DMS79 (cell line): ENCODE measurements at regions not wholly inside any gene's neighbourhood (a gene's known extent, or its start where the extent isn't known, plus 50 kb on each side); places are given as distances from the start of the nearest gene placed in this dataset.

Experiments used
- DNase-seq: peaks from one replicate; lab custom pipeline; 2025; lab: John Stamatoyannopoulos, UW

DNA sequence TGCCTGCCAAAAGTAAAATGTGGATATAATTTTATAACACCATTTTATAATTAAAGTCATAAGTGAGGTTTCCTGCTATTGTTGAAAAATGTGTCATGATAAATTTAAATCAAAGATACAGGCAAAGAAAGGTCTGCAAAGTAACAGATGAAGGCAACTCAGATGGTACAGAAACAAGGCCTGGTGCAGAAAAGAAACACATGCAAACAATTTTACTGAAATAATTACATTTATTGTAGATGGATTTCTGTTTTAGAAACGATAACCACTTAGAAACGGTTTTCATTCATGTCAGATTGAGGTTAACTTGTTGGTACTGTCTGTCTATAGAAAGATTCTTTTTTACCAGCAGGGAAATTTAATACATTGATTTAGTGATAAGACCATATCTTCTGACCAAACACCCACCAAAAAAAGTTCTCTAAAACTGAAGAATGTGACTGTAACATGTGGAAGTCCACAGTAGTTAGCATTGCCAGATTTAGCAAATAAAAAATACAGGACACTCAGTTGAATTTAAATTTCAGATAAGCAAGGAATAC is 105.5 kb upstream of the FERMT1 start:
- no peak for DNase-seq

DNA sequence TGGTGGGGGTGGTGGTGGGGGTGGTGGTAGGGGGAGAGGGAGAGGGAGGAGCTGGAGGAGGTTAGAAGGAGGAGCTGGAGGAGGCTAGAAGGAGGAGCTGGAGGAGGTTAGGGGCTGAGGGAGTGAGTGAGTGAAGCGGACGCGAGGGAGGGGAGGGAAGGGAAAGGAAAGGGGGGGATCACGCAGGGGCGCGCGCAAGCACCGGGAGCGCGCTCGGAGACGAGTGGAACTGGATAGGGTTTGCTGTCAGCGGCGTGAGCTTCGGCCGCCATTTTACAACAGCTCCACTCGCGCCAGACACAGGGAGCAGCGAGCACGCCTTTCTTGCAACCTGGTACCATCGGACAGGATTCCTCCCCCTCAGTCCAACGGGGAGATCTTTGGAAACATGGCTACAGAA is 90.5 kb upstream of the FERMT1 start:
- DNase-seq, result no peak

DNA sequence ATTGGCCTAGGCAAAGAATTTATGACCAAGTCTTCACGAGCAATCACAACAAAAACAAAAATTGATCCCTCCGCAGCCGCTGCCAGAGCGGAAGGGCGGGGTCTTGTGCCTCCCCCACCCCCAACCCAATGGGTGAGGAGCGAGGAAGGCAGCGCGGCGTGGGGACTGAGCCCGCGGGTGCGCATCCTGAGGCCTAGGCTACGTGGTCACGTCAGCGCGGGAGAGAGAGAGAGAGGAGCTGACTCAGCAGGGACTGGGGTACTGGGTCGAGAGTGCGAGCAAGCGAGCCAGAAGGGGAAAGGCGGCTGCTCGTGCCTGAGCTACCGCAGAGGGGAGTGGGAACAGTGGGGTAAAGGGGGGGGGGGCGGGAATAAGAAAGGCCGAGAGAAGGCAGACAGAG is 90.1 kb upstream of the FERMT1 start:
- DNase-seq, result no peak

- no peak for DNase-seq
These were observed 86.3 kb upstream of the FERMT1 start for GRCh38 chr20:6209093-6209492.

DNA sequence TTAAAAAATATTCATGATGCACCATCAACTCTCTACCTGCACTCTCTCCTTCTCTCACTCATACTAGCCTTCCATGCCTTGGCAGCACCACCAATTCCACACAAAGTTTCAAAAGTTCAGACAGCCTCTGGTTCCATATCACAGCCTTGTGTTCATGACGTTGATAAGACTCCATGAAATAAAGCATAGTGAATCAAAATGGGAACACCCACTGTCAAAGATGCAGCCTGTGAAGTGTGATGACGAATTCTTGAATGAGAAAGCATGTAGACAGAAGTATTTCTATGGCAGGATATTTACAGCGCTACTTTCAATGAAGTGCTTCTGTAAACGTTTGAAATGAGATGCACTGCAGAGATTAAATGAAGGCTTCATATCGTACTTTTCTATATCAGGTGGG is 77.3 kb upstream of the FERMT1 start:
- DNase-seq, result no peak

- no peak for DNase-seq
These were observed 62.4 kb upstream of the FERMT1 start for GRCh38 chr20:6185268-6185667.

- DNase-seq, result no peak
These were observed 61.3 kb upstream of the FERMT1 start for GRCh38 chr20:6184086-6184485.

GRCh38 chr20:6180531-6180930 is 57.7 kb upstream of the FERMT1 start:
- DNase-seq, result no peak

DNA sequence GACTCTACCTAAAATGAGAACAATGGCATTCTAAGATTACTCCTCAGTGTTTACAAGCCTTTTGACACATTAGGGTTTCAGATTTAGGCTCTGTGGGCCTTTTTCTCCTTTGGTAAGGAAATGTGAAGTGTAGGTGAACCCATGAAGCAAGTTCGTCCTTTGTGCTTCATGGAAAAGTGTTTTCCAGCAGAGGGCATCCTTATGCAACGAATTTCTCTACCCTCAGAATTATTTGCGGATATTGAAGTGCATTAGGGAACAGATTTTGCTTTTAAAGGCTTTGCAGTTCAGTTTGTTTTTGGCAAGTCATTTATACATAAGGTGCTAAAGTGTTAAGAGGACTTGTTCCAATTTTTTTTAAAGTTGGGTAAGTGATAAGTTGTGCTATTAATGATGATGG is 55.7 kb upstream of the FERMT1 start:
- DNase-seq, result no peak

- no peak for DNase-seq
These were observed 50.7 kb upstream of the FERMT1 start for GRCh38 chr20:6173481-6173880.
